Activated effector memory CD4-positive, alpha-beta T cell treated with anti-CD3 and anti-CD28 coated beads, Interleukin-2, amount 50 U/mL, for 16 hours (primary cell): ENCODE measurements at regions not wholly inside any gene's neighbourhood (a gene's known extent, or its start where the extent isn't known, plus 50 kb on each side); places are given as distances from the start of the nearest gene placed in this dataset.
"Not testable (repeated sequence)": the region's sequence is repeated elsewhere in the genome, so short reads cannot be mapped to it uniquely, and the experiment has no call there.

ENCODE experiments used
- DNase-seq: peaks from one replicate; pipeline ENCODE4 v3.0.0-alpha.2; 2020

DNA sequence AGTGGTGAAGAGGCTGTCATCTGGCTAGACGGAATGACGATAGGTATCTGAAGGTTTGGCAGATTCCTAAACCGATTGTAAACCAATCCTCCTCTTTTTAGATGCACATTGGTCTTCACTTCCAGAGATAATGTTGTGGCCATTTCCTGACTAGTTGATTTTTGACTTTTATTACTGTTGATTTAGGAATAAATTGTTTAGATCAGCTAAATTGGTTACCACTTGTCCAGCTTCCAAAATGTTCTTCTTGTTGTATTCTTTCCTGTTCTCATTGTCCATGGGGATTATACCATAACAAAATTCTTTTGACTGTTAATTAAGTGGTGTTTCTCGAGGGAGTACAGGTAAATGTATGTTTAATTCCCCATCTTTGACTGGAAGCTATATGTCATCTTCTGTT is 119.7 kb downstream of the MACROH2A1 start:
- DNase-seq: no peak

DNA sequence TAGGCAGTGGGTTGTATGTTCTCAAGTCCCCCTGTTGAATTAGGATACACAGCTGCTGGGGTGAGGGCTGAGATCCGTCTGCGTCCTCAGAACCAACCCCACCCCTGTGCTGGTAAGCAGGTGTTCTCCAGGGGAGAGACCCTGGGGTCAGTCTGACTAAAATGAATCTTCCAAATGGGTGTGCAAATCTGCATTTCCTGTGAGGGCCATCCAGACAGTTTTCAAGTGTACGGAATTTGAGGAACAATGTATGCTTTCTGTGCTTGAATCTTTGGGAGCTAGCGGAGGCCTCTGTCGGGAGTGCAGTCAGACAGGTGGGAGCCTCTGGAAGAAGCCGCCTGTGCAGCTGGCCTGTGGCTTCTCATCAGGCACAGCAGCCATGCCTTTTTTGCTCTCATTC is 122.9 kb downstream of the MACROH2A1 start:
- no peak for DNase-seq

DNA sequence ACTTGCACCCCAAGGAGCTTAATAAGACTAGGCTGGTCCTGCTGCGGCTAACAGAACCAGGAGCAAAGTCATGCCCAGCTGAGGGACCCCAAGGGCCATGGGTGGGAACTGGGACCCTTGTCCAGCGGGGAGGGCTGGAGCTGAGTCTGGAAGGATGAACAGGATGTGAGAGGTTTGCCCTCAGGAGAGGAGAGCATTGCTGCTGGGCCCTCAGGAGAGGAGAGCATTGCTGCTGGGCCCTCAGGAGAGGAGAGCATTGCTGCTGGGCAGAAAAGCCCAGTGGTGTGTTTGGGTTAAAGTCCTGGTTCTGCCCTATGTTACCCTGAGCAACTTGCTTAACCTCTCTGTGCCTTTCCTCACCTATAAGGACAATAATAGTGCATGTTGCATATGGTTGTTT is 125.8 kb downstream of the MACROH2A1 start:
- no peak for DNase-seq

DNA sequence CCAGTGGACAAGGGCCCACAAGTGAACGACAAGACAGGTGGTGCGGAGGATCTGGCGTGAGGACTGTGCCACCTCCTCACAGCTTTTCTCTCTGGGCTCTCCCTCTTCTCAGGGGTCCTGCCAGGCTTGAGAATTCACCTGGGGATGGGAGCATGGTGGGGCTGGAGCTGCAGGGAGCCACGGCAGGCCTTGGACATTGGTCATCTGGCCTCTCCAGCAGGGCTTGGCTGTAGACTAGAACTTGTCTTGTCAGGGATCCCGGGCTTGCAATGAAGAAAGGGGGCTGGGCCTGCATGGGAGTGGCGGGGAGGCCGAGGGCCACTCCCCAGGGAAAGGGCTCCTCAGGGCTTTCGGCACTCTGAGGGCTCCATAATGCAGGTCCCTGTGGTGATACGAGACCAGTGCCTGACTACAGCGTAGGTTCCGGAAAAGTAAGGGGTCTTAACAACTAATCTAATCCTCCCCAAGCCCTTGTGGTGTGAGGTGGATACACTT is 126.7 kb downstream of the MACROH2A1 start:
- no peak for DNase-seq

DNA sequence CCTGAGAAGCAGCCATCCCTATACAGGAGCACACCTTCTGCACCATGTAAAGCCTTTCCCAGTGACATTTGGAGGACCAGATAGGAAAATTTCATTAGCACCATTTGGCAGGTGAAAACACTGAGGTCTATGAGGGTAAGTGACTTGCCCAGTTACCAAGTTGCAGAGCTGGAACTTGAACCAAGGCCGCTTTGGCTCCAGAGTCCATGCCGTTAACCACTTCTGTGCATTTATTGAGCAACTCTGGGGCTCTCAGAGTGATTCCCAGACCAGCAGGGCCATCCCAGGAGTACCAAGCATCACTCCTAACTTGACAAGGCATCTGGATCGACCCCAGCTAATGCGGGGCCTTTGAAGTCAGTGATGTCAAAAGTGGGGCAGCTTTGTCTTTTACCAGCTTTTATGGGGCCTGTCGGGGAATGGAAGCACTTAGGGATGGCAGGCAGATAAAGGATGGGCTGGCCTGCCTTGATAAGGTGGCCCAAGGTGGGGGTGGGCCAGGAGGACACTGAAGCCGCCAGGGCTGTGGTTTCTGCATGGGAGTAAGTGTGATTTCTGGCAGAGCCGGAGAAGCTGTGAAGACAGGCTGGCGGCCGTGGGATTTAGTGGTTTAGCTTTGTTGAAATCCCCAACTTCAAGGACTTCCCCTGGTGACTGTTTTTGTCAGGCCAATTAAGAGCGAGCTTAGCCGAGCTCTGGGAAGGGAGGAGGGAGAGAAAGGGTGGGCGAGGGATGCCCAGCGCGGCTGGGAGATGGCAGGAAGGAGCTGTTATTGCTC is 127.3 kb downstream of the MACROH2A1 start:
- DNase-seq: no peak

DNA sequence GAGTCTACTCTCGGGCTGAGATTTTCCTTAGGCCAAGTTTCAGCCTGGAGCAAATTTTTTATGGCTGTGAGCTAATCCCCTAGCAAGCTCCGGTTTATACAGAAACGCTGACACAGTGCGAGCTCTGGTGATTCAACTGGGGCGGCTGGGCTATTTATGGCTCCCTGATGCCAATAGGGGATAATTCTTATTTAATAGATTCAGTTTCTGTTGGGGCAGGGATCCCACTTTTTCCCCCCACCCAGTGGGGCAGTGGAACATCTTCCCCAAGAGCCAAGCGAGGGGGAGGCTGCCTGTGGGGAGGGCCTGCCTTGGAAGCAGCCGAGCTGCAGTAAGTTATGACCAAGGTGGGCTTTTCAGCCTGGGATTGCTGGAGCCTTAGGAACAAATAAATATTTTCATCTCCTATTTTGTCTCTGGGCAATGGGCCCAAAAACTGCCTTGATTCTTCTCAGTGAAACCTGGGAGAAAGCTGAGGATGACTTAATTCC is 129.1 kb downstream of the MACROH2A1 start:
- no peak for DNase-seq

DNA sequence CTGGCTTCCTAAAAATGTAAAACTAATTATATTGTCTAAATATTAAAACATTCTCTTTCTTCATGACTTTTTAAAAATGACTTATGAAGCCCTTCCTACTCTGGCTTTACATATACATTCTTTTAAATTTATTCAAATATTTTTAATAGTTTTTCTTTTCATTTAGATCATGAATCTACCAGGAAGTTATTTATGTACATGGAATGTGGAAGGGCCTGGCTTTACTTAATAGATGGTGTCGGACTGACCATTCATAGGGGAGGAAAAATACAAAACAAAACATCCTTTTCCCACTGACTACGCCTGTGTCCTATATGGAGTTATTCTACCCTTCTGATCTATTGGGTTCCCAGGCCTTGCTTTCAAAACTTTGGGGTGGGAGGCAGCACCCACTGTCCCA is 129.8 kb downstream of the MACROH2A1 start:
- DNase-seq: no peak

DNA sequence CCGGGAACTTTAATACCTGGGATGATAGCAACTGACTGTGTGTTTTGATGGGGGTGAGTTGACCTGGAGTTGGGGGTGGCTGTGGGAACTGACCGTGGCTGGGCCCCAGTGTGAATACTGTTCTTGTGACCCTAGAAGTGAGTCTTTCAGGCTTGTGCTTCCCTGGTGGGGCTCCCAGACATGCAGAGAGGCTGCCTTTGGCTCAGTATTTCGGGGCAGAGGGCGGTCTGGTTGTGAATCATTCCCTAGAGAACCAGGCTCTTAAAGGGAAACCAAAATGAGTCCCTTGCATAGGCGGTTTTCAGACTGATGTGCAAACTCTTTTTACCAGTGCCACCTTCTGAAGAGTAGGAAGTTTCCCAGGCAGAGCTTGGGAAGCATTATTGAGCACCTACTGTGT is 132.1 kb downstream of the MACROH2A1 start:
- DNase-seq: no peak

DNA sequence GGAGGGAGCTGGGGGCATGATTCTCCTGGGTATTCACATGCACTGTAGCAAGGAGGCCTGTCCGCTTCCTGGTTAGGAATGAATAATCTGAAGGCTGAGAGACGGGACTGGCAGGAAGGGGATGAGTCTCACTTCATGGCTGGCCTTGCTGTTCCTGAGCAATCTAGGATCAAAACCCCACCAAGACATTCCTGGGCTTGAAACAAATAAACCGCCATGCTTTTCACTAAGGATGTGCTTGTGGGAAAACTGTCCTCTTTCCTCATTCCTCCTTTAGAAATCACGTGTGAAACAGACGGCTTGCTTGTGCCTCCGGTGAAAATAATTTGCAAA is 132.8 kb downstream of the MACROH2A1 start:
- no peak for DNase-seq

DNA sequence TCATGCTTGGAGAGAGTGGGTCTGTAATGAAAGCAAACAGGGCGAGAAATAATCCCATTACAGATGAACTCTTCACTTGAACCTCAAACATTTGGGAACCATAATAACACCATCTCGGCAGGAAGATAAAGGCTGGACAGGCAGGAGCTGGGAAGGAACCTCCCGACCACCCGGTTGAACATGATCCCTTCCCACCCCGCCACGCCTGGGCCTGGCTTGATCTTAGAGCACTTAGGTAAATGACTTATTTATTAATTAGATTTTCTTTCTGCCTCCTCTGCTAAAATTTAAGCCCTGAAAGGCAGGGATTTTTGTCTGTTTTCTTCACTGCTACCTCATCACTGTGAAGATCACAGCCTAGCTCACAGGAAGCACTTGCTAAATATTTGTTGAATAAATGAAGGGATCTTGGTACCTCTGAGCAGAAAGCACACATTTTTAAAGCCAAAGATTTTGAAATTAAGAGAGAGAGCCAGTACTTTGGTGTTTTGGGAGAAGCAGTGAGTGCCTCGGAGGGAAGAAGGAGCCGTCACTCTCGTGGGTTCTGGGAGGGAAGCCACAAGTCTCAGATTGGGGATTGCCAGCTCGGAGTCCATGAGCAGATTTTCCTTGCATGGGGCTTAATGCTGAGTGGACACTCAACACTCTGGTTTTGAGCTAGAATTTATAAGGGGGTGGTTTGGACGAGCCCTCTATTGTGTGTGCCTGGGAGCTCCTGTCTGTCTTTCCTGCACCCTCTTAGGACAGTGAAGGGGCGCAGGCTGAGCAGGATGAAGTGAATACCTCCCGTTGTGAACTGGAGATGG is 133.3 kb downstream of the MACROH2A1 start:
- no peak for DNase-seq

DNA sequence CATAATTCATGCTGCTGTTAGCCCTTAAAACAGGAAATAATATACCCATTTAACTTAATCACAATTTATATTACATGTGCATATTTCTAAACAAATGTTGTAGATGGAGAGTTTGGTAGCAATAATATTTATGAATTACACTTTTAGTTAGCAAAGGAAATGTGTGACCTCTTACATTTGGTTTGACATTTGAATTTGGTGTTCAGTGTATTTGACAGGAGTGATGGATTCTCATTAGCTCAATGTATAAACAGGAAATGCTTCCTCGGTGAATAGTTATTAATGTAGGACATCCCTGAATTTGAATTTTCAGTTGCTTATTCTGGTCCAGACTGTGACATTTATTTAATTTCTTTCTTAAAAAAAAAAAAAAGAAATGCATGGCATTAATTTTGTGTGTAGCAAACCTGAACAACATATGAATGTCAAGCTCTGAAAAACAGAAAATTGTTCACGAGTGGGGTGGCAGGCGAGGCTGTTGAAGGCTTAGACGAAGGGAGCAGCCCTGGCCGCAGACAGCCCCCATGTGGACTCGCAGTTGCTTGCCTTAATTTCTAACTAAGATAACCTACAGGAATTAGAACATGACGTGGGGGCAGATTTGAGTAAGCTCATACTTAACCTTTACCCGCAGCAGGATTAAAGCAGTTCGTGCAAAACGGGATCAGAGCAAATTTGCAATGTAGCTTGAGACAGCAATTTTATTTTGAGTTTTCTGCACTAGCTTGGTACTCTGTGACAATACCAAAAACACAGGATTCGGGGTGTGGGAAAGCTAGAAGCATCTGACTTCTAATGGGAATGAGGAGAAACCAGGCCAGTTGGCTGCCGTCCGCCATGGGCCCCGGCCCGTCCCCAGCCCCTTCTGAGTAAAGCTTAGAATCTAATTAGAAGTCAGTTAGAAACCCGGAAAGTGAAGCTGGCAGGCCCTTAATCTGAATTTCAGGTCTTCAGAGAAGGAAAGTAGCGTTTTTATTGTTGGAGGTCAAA is 134.3 kb downstream of the MACROH2A1 start:
- DNase-seq: no peak

DNA sequence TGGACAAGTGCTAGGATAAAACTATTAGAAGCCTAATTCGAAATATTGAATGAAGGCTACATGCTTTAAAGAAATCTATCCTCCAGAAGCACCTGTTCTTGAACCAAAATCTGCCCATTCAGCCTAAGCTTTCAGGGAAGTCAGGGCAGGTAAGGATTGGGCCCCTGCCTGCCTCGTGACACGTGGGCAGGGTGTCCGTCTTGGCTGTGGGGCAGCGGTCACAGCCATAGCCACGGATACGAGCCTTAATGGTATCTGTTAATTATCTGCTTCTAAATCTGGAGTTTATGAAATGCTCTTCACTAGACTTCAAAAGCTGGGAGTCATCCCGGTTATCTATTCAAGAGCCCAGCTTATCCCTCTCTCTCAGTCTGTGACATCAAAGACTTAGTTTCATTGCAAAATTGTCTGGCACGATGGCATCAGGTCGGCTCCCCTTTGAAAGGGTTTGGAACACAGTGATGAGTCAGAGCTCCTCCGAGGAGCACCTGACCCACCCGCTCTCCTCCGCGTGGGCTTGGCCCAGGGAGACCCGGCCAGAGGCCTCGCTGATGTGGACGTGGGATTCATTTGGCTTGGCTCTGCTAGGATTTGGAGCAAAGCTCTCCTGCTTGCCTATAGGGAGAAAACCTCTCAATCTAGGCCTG is 135.9 kb downstream of the MACROH2A1 start:
- no peak for DNase-seq

DNA sequence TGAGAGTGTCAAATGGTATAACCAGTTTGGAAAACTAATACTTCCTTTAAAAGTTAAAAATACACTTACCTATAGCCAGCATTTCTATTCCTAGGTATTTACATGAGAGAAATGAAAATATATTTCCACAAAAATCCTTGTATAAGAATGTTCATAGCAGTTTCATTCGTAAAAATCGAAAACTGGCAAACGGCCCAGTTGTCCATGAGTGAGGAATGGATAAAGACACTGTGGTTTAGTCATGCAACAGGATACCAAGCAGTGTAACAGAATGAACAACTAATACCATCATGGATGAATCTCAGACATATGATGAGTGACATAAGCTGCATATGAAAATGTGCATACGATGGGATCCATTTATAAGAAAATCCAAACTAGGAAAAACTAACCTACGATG is 136.7 kb downstream of the MACROH2A1 start:
- no peak for DNase-seq

DNA sequence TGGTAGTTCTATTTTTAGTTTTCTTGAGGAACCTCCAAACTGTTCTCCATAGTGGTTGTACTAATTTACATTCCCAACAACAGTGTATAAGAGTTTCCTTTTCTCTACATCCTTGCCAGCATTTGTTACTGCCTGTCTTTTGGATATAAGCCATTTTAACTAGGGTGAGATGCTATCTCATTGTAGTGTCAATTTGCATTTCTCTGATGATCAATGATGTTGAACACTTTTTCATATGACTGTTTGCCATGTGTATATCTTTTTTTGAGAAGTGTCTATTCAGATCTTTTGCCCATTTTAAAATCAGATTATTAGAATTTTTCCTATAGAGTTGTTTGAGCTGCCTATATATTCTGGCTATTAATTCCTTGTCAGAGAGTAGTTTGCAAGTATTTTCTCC is 138.9 kb downstream of the MACROH2A1 start:
- DNase-seq: not testable (repeated sequence)

DNA sequence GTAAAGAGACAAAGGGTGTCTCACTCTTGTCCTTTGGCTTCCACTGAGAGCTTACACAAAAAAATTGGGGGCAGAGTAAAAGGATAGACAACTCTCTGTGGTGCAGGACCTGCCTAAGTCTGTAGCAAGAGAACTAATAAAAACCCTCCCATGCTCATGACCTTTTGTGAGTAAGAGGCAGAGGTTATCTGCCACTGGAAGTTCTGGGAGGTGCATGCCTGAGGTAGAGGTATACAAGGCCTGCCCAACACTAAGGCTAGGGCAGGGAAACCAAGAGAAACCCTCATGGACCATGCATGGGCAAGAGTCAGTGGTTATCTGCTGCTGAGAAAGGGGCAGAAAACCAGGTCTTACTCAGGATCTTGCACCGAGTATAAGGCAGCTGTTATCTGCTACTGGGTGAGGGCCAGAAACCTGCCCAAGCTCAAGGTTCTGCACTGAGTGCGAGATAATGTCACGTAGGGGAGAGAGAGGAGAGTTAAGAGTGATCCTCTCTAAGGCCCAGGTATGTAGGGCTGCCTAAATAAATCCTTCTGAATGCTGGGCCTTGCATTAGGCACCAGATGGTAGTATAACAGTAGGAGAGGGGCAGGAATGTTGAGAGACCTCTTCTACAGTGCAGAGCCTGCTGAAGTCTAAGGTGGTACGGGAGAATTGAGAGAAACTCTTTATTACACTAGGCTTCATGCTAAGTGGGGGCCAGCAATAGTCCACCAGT is 143.4 kb downstream of the MACROH2A1 start:
- no peak for DNase-seq

DNA sequence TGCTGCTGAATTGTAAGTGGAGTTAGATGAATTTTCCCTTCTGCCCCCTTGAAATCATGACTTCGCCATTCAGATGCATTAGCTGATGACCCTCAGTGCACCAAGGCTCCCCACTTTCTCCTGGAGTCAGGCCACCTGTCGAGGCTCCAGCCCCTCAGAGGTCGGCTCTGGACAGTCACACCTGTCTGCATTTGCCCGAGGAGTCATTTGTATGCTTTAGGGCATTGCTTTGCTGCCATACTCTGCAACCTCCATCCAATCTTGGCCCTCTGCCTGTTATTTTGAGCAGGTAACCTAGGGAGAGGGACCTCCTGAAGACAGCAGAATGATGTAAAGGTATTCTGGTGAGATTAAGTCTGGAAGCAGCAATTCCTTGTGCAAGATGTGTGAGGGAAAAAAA is 144.8 kb downstream of the MACROH2A1 start:
- DNase-seq: no peak

DNA sequence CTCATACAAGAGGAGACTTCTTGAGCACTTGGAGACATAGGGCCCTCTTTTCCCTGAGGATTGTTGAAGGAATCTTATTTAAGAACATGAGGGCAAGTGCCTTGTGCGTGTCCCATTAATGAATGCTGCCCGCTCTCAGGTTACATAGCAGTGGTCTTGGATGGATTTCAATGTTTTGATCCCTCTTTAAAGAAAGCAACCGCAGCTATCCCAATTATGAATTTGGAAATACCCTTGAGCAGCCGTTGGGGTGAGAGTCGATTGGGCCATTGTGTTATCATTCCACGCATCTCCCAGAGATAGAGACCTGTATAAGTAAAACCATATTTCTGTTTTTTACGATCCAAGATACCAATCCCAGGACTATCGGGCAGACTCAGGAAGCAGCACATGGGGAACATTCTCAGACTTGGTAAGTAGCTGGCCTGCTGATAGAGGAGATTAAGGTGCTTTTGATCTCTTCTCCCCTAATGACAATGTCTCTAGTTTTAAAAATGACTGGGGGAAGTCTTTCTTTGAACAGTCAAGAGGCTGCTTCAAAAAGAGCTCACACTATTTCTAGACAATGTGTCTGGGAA is 145.3 kb downstream of the MACROH2A1 start:
- no peak for DNase-seq

DNA sequence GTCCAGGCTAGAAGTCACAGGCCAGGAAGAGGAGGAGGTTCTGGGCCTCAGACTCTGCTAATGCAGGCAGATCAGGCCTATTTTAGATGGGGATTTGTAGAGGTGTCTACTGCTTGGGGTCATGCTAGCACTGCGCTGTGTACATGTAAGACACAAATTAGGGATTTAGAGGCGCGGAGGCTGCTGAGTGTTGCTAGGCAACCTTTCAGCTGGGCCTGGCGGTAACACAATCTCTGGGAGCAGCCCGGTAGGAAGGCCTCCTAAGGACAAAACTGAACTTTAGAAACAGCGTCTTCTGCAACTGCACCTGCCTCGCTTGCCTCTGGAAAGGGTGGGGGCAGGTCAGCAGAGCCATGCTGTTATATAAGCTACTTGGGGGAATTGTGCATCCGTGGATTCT is 147.9 kb downstream of the MACROH2A1 start:
- DNase-seq: no peak

DNA sequence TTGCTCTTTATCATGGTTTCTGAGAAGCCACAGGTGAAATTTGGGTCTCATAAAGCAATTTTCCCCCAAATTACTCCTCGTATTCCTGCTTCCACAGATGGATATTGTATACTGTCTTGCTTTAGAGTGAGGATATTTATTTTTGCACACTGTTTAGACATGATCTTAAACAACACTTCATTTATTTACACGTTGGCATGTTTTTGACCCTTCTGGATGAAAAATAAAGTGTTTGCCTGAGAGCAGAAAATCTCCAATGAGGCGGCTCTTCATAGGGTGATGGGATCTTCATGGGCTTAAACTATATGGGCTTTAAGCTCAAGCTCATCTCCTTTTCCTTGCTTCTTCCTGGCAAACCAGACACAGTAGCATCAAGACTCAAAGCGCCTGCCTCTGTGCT is 148.4 kb downstream of the MACROH2A1 start:
- DNase-seq: no peak

DNA sequence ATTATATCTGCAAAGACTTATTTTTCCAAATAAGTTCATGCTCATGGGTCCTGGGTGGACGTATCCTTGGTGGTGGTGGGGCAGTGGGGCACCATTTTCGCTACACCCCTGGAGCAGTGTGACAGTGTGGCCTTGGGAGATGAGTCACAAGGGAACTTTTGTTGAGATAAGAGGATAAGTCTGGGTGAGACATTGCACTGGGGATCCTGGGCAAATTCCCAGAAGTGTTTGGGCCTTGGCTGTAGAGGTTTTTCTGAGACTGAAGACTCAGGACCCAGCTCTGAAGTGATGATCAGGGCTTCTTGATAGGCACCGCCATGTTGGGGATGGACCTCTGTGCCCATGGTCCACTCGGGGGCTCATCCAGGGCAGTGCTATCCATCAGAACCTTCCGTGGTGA is 149.4 kb downstream of the MACROH2A1 start:
- no peak for DNase-seq

DNA sequence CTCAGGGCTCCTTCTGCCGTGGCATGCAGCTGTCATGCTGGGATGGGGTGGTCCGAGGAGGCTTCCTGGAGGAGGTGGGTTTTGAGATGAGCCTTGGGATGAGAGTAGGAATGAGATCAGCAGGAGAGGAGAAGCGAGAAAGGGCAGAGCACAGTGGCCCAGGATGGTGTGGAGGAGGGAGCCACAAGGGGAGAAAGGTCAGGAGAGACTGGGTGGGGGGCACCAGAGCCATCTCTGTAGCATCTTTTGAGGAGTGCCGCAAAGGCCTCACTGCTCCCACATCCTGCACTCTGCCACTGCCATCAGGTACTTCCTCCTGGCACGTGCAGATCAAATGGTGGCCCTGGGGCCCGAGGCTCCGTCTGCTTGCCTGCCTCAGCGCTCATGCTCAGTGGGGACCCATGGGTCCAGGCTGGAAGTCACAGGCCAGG is 150.2 kb downstream of the MACROH2A1 start:
- DNase-seq: no peak
